Ecto neural progenitor cell (in vitro differentiated cells): ENCODE measurements at regions not wholly inside any gene's neighbourhood (a gene's known extent, or its start where the extent isn't known, plus 50 kb on each side); places are given as distances from the start of the nearest gene placed in this dataset.

Experiments used
- DNase-seq: peaks from one replicate; pipeline ENCODE4 v3.0.0-alpha.2; 2018; ENCODE audit warnings: low spot score

- DNase-seq, result no peak
These were observed 183.1 kb downstream of the ZNF330 start for GRCh38 chr4:141403782-141404181.

DNA sequence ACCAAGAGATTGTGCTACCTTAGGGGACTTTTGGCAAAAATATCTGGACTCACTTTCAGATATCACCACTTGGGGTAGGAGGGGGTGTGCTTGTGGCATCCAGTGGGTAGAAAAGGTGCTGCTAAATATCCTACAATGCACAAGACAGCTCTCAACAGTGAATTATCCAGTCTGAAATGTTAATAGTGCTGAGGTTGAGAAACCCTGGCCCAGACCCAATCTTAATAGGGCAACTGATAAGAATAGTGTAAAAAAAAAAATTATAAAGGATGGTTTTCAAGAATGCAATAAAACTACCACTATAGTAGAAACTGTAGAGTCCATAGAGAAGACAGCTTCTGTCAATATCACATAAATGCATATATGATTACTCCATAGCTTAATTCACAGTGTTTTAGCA, 185.5 kb downstream of the ZNF330 start:
- no peak for DNase-seq

DNA sequence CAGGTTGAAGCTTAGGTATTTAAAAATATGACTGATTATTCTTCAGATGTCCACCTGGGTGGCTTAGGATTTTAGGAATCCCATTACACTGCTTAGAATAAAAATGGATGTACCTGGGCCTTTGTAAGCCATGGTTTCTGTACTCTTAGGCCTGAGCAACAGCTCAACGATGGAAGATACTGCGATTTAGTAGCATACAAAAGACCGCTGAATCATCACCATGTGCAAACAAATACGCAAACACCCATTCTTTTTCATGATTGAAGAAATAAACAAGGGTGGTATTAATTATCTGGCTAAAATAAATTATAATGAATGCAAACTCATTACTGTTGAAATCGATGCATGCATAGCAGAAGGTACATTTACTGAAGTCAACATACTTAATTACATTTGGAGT, 188.9 kb downstream of the ZNF330 start:
- no peak for DNase-seq

DNA sequence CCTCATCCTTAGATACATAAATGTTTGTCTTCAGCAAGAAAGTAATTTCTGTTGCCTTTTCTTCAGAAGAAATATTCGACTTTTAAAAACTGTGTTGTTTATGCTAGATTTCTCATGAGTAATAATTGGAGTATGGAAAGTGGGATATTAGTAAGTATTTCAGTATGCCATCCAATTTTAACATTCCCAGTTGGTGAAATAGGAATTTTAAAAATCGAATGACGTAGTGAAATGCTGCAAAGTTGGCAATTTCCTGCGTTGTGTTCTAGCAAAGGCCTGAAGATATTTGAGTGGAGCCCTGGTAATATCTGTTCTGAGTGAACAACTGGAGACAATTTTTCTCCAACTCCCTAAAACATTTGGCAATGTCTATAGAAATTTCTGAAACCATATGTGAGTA, 190.1 kb downstream of the ZNF330 start:
- no peak for DNase-seq

- DNase-seq, result no peak
These were observed 191.2 kb downstream of the ZNF330 start for GRCh38 chr4:141411936-141412335.

- no peak for DNase-seq
These were observed 192.7 kb downstream of the ZNF330 start for GRCh38 chr4:141413366-141413765.

GRCh38 chr4:141415651-141416050, 195.0 kb downstream of the ZNF330 start:
- DNase-seq, result no peak

DNA sequence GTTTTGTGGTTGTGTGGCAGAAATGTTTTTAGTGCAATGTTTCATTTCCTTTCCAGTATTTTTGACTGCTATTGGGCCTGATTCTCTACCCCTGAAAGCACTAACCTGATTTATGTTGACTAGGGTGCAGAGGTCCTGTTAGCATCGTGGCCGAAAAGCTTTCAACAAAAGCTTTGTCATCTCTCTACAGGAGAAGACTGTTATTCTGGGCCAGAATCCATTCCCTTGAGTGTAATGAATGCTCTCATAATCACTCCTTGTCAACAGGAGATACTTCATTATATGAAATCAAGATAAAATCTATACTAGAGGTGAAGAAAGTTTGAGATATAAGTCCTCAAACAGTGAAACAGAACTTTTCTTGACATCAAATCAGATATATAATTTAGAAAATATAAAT, 195.5 kb downstream of the ZNF330 start:
- DNase-seq, result no peak

DNA sequence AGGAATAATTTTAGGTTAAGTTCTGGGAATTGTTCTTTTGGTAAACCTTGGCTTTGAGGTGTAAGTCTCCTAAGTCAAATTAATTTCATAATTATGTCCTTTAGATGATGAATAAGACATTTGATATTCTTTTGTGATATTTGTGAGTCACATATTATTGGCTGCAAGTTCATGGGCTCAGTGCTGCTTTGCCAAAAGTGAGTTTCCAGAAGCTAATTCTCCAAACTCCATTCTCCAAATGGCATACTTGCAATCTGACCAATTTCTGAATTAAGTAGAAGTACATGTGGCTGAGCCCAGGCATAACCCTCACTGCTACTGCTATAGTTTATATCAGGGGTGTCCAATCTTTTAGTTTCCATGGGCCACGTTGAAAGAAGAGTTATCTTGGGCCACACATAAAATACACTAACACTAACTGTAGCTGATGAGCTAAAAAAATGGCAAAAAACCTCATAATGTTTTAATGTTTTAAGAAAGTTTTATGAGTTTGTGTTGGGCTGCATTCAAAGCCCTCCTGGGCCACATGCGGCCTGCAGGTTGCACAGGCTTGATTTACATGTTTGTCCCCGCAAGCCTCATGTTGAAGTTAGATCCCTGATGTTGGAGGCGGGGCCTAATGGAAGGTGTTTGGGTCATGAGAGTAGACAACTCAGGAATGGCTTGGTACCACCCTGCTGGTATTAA, 196.1 kb downstream of the ZNF330 start:
- DNase-seq, result no peak

DNA sequence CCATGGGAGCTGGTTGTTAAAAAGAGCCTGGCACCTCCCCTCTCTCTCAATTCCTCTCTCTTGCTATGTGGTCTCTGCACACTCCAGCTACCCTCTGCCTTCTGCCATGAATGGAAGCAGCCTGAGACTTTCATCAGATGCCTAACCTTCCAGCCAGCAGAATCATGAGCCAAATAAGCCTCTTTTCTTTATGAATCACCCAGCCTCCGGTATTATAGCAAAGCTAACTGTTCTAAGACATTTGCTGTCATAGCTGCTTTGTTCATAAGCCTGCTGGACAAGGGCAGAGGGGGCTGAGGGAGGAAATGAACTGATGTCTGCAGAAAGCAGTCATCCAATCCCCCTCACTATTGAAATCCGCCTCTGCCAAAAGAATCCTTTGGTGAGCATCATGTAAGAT, 196.7 kb downstream of the ZNF330 start:
- DNase-seq, result no peak

GRCh38 chr4:141425124-141425523, 204.4 kb downstream of the ZNF330 start:
- DNase-seq, result no peak

GRCh38 chr4:141427726-141428296, 207.1 kb downstream of the ZNF330 start:
- DNase-seq, result no peak

- no peak for DNase-seq
These were observed 206.4 kb upstream of the IL15 start for GRCh38 chr4:141429933-141430332.

- DNase-seq, result no peak
These were observed 205.7 kb upstream of the IL15 start for GRCh38 chr4:141430686-141431085.

DNA sequence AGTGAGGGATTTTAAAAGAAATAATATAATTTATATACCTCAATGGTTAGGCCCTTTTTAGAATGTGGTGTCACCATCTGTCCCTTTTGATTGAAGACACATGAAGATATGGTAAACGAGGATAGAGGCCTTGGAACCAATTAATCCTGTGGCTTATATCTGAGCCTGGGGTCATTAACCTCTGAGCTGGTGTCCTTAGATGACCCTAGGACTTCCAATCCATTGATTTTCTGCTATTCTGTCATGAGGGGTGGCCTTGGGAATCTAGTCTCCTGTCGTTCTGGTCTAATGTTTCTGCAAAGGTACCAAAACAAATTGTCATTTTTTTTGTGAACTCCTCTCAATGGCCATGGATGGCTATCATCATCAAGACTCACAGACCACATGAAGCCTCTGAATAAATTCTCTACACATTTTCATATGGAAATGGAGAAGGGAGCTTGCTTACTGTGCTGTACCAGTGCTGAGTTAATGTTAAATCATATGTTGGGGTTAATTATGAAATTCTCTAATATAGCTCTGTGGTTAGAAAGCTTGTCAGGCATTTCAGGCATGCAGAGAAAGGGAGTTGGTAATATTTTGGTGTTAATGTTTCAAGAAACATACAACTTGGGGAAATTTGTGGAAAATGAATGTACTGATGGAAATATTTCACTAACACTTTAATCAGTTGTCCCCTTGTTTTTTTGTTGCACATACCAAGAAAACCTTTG, 204.2 kb upstream of the IL15 start:
- no peak for DNase-seq

- DNase-seq, result no peak
These were observed 200.7 kb upstream of the IL15 start for GRCh38 chr4:141435446-141436225.

GRCh38 chr4:141439223-141439622, 197.2 kb upstream of the IL15 start:
- DNase-seq, result no peak

- DNase-seq, result no peak
These were observed 188.6 kb upstream of the IL15 start for GRCh38 chr4:141447761-141448160.

DNA sequence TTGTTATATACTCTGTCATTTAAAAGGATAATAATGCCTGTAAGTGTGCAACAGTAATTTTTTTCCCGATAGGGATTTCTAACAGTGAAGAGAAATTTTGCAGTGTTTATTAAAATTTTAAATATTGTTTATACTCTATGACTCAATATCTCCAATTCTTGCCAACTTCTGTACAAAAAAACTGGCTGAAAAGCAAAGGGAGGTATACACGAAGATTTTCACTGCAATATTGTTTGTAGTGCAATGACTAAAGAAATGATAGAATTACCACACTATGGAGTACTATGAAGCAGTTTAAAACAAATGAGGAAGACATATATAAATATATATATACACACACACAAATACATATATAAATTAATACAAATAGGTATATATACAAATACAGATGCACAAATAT, 187.9 kb upstream of the IL15 start:
- DNase-seq, result no peak

DNA sequence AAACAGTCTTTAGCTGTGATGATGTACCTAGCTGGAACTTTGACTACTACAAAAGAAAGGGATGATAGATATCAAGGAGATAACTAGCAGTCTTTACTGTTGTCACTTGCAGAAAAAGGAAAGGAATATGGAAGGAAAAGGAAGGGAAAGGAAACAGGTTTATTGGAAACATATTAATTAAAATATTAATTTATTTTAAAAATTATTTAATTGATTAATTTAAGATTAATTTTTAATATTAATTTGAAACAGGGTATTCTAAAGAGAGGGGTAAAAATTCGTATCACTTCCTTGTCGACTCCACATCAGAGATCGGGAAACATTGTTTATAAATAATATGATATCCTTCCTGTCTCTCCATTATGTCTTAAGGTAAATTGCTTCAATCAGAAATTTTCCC, 186.5 kb upstream of the IL15 start:
- DNase-seq, result no peak

GRCh38 chr4:141455651-141456050, 180.7 kb upstream of the IL15 start:
- no peak for DNase-seq

GRCh38 chr4:141457653-141458052, 178.7 kb upstream of the IL15 start:
- no peak for DNase-seq

DNA sequence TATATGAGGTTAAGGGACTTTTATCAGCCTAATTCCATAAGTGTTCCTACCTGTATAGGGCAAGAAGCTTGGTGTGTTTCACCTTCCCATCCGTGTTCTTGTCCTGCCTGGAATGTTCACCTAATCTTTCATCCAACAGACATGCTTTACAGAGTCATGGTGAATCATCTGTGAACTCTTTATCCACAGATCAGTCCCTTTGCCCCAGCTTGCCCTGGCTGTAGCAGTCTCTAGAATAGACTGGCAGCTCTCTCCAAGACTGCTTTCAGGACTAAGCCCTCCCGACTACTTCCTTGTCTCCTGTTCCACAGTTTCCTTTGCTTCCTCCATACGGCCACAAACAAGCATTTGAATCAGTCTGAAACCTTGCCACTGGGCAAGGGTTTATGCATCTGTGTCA, 177.9 kb upstream of the IL15 start:
- no peak for DNase-seq
